HG02588 (cell line): ENCODE measurements at regions not wholly inside any gene's neighbourhood (a gene's known extent, or its start where the extent isn't known, plus 50 kb on each side); places are given as distances from the start of the nearest gene placed in this dataset.

Experiments used
- ATAC-seq: cut with Tn5 transposase; IDR thresholded peaks from one replicate; pipeline ENCODE4 v1.9.1; 2021; ENCODE audit warnings: mild to moderate bottlenecking, moderate library complexity; ENCODE audit not compliant: unreplicated experiment

DNA sequence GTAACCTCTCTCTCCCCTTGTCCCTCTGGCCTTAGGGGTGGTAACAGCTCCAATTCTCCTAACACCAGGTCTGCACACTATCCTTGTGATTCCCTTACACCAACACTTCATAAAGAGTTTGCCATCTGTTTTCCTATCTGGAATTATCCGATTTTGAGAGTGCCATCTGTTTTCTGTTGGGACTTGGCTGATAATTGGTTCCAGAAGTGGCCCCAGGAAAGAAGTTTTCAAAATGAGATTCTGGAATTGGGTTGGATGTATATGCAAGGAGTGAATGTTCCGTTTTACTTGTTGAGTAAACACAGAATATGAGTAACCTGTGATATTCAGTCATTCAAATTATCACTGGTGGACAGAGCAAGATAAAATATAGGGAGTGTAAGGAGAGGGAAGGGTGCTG lies 134.1 kb upstream of the HS3ST3A1 start:
- ATAC-seq = no peak

DNA sequence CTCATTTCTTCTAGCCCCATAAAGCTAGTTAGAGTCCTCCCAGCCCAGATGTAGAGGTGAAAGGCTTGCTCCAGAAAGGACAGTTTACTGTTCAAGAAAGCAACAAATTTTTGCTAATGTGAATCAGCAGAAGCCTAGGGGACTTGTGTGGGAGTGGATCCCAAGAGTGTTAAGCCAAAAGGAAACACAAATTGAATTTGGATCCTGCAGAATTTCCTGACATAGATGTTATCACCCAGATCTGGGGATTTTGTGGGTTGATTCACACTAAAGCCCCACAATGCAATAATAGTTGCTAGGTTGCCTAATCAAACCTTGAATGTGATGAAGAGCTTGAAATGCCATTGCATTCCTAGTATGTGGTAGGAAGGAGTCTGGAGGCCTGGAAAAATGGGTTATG lies 135.2 kb upstream of the HS3ST3A1 start:
- ATAC-seq = no peak

DNA sequence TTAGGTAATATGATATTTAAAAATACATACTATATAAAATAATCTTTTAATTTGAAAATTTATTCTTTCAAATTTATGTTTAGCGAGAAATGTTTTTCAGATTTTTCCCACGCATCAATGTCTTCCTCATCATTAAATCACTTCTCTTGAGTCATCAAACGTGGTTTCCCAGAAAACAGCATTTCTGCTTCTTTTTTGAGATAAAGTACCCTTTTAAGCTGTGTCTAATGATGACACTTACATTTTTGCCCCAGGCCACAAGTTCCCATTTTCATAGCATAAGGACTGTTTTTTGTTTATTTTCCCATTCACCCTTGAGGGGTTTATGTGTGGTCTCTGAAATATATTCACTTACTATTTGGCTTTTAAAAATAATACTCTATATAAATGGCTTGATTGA lies 139.0 kb upstream of the HS3ST3A1 start:
- ATAC-seq = no peak

DNA sequence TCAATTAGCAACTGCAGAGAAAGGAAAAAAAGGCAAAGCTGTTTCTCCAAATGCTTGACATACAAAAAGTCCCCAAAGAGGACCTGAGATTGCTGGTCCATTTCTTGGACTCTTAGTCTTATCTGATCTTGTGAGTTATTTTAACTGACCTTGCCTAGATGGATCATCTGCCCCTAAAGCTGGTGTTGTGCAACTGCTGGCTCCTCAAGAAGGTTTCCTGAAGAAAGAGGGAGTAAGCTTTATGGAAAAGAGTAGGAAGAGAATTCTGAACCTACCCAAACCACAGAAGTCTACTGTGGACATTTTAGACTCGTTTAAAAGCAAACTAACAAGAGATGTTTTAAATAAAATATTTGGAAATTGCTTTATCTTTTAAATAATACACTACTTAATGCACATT lies 140.0 kb upstream of the HS3ST3A1 start:
- ATAC-seq = no peak

DNA sequence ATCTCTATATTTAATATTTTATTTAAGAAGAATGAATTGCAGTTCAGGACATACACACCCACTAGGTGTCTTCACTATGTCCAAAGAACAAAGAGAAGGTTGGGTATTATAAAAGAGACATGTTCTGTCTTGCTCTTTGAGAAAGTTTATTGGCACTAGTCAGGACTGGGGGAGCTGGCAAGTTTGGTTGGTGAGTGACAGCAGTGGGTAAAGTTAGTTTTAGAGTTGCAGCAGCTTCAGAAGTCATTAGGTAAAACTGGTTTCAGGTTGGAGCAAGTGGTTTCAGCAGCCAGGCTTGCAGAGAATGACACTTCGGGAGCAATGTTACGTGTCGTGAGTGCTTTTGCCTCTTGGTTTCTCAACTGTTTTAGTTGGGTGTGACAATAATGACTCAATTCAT lies 142.2 kb upstream of the HS3ST3A1 start:
- no peak for ATAC-seq

DNA sequence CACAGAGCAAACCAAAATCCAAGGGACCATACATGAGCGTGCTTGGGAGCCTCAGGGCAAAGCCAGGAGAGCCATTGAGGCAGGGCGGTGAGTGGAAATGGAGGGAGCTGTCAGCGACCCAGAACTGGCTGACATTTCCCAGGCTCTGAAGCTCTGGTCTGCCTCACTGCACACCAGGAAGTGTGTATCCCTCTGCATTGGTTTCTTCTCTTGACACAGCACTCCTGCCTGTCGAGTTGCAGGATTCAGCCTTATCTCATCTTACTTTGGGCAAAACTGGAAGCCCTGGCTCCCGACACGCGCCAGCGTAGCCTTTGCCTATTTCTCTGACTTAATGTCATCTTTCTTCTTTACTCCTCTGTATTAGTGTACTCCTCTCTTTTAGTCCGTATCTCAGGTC lies 144.7 kb upstream of the HS3ST3A1 start:
- ATAC-seq = no peak

DNA sequence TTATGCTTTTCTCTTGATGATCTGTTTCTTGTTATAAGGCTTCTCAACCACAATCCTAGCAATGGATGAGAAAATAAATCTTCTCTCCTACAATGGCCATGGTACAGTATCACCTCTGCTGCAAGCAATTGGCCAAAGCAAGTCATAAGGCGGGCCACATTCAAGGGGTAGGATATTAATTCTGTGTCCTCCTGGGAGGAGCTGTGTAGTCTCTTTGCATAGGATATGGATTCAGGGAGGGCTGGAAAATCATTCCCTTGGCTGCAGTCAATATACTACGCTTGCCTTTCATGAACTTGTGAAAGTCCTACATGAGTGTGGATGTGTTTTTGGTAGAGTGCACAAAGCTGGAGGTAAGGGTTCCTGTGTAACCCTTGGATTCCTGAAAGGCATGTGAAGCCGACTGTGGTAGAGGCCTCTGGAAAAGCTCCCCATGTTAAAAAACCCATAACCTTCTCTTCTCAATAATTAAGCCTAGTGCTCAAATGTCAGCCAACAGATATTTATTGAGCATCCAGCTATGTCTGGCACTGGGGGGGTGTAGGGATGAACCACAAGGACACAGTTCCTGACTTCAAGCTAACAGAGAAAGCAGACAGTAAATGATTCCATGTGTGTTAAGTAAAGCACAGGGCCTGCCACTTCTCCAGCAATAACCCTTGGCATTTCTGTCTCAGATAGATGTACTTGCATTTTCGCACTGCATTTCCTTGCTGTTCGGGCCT lies 147.6 kb upstream of the HS3ST3A1 start:
- no peak for ATAC-seq

DNA sequence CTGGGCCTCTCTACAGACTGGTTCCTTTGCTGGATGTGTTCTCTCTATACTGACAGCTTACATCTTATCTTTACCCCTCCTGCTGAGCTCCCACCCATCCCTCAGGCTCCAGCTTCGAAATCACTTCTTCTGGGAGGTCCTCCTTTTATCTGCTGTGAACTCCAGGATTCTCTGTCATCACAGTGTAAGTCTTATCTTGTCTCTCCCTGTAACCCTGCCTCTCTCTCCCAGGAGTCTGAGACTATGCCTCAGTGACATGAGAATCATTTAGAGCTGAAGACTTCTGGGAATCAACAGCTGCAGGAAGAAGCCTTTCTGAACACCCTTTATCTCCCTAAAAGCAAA lies 148.1 kb upstream of the HS3ST3A1 start:
- no peak for ATAC-seq

DNA sequence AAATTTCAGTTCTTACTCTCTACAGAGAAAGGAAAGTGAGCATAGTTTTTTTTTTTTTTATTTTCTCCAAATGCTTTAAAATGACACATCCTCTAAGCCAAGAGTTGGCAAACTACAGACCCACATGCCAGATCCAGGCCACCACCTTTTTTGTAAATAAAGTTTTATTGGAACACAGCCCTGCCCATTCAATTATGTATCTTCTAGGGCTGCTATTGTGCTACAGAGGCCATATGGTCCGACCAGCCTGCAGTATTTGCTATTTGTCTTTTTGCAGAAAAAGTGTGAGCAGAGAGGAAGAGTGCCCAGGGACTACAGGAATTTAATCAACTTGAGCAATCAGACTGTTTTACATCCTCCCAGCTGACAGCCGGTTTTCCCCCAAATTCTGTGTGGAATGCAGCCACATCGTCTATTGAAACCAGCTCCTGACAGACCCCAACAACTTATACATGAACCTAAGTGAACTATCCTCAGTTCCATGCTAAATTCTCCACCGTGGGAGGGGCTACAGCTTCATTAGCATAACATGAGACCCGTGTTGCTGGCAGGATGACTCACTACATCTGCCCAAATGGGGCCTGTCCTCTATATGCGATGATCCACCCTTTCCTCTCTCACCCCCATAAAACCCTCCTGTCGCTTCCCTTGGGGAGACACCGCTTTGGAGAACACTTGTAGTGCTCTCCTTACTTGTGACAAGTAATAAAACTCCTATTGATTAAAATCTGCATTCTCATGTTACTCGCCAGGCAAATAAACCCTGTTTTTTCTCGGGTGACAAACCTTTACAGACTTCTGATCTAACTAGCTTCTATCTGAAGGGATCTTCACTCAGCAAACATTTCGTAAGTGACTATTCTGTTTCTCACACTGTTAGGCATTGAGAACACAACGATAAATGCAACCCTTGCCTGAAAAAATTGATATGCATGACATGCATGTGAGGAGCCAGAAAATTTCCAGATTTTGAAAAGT lies 149.4 kb upstream of the HS3ST3A1 start:
- ATAC-seq = no peak

DNA sequence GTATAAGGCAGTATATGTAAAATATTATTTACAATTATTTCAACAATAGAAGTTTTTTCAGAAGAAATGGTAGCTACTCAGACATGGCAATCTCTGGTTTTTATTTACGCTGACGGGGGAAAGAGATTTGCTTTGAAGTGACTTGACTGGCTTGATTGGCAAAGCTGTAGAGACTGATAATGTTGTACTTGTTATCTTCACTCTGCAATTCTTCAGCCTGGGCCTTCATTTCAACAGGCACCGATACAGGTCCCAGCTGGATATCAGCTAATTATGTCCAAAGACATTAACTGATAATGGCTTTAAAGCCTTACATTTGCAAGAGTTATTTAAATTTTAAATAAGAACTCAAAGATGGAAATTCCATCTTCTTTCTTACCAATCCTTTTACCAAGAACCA lies 151.4 kb upstream of the HS3ST3A1 start:
- no peak for ATAC-seq

DNA sequence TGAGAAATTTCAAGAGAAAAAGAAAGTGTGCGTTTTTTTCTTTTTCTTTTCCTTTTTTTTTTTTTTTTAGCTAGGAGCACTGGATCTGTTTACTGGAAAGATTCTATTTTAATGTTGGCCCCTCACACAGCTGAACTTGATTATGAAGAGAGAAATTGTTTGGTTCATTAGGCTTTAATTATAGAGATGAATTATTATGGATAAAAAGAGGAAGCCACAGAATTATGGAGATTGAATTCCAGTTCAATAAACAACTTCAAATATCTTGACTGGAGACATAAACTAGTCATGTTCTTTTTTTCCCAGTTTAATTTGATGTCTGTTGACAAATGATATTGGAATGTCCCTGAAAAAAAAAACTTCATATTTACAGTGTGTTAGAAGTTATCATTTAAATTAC lies 152.0 kb upstream of the HS3ST3A1 start:
- no peak for ATAC-seq

DNA sequence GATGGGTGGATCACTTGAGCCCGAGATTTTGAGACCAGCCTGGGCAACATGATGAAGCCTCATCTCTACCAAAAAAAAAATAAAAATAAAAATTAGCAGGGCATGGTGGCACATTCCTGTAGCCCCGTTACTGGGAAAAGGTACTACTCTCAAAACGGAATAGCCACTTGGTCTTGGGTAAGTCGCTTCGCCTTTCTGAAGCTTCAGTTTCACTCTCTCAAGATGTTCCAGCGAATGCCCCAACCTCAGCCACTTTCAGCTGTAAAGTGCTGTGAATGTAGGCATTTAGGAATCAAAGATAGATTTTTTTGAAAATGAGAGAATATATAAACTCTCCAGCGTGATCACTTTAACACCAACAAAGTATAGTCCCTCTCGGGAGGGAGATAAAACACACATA lies 154.1 kb upstream of the HS3ST3A1 start:
- ATAC-seq = no peak

DNA sequence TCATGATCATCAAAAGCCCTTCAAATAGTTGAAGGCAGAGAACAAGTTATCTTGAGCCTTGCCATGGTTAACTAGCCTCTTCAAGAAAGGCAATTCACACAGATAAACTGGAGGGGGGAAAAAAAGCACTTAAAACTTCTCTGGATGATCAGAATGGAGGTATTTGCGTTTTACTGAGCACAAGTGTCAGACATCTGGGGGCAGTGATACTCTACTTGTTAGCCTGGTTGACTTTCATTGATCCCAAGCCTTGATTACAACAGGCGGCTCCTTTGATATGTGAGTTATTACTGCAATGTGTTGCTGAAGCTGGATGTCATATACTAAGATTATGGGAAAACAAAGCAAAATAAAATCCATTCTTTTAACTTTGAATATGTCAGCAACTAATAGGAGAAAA lies 155.0 kb upstream of the HS3ST3A1 start:
- no peak for ATAC-seq

DNA sequence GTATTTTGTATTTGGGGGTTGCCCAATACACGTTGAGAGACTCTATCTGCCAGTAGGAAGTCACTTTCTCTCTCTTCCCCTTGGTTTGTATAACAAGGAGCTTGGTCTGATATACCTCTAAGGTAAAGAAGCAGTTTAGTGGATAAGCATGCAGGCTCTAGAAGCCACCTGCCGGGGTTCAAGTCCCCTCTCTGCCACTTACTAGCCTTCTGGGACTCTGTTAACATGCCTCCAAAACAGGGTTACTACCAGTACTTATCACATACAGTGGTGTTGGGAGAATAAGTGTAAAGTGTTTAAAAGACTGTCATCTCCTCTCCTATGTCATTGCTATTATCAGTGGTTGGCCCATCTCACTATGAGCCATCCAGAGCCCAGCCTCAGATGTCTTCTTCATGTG lies 156.1 kb upstream of the HS3ST3A1 start:
- no peak for ATAC-seq

DNA sequence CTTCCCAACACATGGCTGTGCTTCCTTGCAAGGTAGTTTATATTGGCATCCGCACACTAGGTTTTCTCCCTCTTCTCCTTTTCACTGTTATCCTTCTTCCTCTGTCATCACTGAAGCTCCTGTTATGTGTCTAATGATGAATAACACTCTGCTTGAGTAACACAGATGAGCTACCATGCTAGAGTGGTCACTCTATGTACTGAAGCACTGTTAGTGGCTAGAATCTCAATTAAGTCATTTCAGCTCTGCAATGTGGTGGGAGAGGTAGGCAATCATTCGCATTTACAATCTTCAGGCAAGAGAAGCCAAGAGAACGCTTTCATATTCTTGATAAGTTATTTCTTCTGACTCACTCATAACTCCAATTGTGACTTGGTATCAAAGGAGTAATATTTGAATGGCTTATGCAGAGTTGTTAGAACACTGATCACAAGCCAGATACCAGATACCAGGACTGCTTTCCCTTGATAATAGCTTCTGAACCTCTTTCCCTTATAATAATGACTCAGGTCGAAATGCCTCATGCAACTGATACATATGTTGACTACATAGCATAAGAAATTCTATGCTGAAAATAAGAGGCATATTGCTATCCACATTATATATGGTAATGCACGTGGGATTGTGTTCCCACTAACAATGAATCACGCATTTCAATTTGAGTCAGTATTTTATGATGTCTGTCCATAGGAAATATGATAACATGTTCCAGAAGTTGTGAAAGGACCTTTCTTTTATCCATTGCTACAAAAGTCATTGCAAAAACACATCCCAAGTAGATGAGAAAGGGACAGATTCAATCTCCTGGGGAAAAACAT lies 158.0 kb upstream of the HS3ST3A1 start:
- ATAC-seq = no peak

DNA sequence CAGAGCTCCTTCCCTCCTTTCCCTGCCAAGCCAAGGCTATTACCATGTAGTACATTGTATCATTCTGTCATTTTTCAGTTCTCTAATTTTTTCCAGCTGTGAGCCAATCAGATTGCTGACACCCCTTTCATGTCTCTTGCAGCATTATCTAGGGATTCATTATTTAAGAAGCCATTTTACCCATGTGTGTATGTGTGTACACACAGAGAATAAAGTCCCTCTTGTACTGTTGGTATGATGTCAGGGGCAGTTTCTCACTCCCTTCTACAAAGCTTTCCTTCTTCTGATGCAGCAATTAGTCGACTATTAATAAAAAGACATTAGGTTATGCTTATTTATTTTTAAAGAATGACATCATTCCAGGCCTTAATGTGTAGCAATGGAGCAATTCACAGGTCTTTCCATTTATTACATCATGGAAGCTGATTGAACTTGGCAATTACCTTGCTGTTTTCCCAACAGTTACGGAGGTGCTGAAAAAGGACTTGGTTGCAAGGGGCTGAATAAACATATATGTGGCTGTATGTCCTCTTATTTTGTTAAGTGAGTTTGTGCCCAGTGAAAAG lies 159.4 kb upstream of the HS3ST3A1 start:
- no peak for ATAC-seq

DNA sequence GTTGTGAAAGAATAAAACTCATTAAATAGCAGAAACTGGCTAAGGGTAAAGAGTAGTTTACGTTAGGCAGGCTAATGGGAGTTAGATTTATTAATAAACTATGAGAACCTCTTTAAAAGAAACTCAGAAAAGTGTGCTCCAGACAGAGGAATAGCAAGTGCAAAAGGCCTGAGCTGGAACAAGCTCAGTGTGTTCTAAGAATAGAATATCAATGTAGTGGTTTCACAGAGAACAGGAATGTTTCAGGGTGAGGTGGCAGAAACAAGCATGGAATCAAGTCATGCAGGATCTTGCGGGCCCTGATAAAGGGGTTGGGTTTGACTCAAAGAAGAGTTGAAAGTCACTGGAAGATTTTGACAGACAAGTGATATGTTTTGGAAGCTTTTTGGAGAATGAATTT lies 164.0 kb upstream of the HS3ST3A1 start:
- no peak for ATAC-seq

DNA sequence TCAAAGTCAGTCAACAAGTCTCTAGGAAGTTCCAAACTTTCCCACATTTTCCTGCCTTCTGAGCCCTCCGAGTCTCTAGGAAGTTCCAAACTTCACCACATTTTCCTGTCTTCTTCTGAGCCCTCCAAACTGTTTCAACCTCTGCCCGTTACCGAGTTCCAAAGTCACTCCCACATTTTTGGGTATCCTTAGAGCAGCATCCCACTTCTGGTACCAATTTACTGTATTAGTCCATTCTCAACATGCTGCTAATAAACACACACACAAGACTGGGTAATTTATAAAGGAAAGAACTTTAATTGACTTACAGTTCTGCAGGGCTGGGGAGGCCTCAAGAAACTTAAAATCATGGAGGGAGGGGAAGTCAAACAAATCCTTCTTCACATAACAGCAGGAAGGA lies 169.0 kb upstream of the HS3ST3A1 start:
- ATAC-seq = no peak

DNA sequence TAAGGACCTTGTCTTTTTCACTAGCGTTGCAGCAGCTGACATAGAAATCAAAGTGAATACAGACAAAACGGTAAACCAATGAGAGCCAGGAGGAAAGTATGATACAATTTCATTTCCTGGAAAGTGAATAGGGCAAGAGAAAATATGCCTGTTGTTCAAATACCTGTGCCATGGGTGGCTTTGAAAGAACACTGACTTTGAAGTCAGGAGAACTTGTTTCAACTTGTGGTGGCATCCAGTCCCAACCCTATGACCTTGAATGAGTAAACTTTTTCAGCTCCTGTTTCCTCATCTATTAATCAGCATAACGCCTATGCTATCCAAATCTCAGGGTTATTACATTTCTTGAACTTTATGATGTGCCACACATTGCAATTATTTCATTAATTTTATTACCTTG lies 173.7 kb upstream of the HS3ST3A1 start:
- no peak for ATAC-seq

DNA sequence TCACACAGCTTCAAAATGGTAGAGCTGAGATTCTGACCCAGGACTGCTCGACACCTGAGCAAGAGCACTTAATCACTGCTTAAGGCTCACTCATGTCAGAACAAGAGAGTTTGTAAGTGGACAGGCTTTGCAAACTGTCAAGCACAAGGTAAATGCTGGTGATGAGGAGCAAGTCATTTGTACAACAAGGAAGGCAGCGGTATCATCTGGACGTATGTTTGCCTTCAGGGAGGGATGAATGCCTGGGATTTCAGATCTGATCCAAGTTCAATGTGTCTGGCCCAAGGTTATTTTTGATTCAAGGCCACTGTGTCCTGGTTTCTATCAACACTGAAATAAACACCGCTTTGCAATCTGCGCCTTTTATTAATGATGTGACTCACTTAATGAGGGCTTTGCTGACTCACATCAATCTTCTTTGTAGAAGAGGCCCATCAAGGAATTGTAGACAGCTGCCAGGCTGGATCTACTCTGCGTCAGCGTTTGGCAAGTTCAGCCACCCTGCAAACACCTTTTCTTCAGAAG lies 174.4 kb upstream of the HS3ST3A1 start:
- no peak for ATAC-seq

DNA sequence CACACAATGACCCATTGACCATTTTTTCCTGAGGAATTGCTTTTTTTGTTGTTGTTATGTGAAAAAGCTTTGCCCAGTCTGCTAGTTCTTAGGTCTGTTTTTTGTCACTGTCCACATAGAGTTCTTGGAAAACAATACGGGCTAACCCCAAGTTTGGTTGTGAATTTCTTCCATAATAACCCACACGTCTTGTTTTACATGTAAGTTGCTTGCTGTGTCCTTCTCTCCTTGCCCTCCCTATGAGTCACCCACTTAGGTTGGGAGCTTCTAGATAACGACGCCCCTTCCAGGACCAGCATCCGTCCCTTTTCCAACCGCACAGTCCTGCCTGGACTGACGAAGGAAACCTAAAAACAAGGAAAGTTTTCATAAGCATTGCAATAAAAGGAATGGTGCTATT lies 175.3 kb upstream of the HS3ST3A1 start:
- no peak for ATAC-seq
